ENCODE measurements at regions not wholly inside any gene's neighbourhood (a gene's known extent, or its start where the extent isn't known, plus 50 kb on each side); places are given as distances from the start of the nearest gene placed in this dataset.

DNA sequence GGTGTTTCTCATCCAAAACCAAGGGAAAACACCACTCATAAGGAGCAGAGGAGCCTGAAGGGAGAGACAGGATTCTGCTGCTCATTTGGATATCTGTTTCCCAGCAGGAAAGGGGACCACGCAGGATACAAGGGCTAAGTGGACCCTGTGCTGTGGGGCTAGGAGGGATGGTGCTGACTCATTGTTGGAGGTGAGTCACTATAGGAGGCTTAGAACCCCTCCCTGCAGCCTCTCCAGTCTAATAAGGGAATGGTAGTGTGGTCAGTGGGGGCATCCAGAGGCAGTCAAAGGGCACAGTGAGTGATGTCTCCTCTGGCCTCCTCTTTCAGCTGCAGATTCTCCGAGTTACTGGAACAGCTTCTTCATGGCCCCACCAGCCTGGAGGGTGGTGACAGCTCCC lies 442.3 kb downstream of the TUBA3C start:
- TF ChIP-seq, protein P1, sequence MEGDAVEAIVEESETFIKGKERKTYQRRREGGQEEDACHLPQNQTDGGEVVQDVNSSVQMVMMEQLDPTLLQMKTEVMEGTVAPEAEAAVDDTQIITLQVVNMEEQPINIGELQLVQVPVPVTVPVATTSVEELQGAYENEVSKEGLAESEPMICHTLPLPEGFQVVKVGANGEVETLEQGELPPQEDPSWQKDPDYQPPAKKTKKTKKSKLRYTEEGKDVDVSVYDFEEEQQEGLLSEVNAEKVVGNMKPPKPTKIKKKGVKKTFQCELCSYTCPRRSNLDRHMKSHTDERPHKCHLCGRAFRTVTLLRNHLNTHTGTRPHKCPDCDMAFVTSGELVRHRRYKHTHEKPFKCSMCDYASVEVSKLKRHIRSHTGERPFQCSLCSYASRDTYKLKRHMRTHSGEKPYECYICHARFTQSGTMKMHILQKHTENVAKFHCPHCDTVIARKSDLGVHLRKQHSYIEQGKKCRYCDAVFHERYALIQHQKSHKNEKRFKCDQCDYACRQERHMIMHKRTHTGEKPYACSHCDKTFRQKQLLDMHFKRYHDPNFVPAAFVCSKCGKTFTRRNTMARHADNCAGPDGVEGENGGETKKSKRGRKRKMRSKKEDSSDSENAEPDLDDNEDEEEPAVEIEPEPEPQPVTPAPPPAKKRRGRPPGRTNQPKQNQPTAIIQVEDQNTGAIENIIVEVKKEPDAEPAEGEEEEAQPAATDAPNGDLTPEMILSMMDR (IDR thresholded peaks at IDR 0.05) = no peak
- TF ChIP-seq ZFX (IDR thresholded peaks at IDR 0.05; ENCODE audit: borderline replicate concordance) = no peak

Measured in 22Rv1 (cell line).